ENCODE measurements at regions not wholly inside any gene's neighbourhood (a gene's known extent, or its start where the extent isn't known, plus 50 kb on each side); places are given as distances from the start of the nearest gene placed in this dataset.

GRCh38 chr6:84424956-84425355 is 197.5 kb upstream of the CEP162 start:
- CTCF ChIA-PET (ENCODE audit: low intra/inter-chr PET ratio), result no interaction called here
- BruUV-seq (replicated peaks), result no TSS peak

More at GRCh38 chr6:84424956-84425355, 197.5 kb upstream of the CEP162 start:
- FAIRE-seq (no peak), ATAC-seq (no peak), DNase-seq (ENCODE audit: extremely low read depth in 1 of 4, low spot score in 3 of 4) (no peak)
- Histone ChIP-seq H3K4me3 (no peak overlapping the region), H3K36me3 (ENCODE audit: control insufficient read depth, insufficient read depth, low read length) (no peaks in the 10 kb centered on the region), H2AFZ (ENCODE audit: low read depth, low read length) (no peak overlapping the region), H3K9ac (ENCODE audit: insufficient read depth in 1 of 2, low read depth in 2 of 2, low read length in 2 of 2) (no peak overlapping the region), H3K27me3 (ENCODE audit: control insufficient read depth in 2 of 2, insufficient read depth in 2 of 2, low read length in 2 of 2) (no peaks in the 10 kb centered on the region), H3K4me2 (ENCODE audit: insufficient read depth, low read length) (no peak overlapping the region), H3K4me1 (replicated peaks in 1 of 2; ENCODE audit: control insufficient read depth in 2 of 2, insufficient read depth in 2 of 2, low read length in 2 of 2) (no peaks in the 10 kb centered on the region), H3K9me3 (replicated peaks; ENCODE audit: control insufficient read depth, insufficient read depth, low read depth, low read length) (no peaks in the 10 kb centered on the region), H3K27ac (ENCODE audit: extremely low read depth, low read depth, low read length) (no peak overlapping the region), H3K9me1 (ENCODE audit: control insufficient read depth, insufficient read depth, low read length) (no peaks in the 10 kb centered on the region), H4K20me1 (replicated peaks; ENCODE audit: control insufficient read depth, insufficient read depth, low read length) (no peaks in the 10 kb centered on the region), H3K79me2 (ENCODE audit: control insufficient read depth, insufficient read depth, low read length) (no peaks in the 10 kb centered on the region)
- TF ChIP-seq, protein P1, sequence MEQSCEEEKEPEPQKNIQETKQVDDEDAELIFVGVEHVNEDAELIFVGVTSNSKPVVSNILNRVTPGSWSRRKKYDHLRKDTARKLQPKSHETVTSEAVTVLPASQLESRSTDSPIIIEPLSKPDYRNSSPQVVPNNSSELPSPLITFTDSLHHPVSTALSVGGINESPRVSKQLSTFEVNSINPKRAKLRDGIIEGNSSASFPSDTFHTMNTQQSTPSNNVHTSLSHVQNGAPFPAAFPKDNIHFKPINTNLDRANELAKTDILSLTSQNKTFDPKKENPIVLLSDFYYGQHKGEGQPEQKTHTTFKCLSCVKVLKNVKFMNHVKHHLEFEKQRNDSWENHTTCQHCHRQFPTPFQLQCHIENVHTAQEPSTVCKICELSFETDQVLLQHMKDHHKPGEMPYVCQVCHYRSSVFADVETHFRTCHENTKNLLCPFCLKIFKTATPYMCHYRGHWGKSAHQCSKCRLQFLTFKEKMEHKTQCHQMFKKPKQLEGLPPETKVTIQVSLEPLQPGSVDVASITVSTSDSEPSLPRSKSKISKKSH (CRISPR knock-in tag; IDR thresholded peaks at IDR 0.05), result no peak
- no peak for TF ChIP-seq CBFA2T3 (IDR thresholded peaks at IDR 0.05)
- no peak for TF ChIP-seq ZNF239 (CRISPR knock-in tag; IDR thresholded peaks at IDR 0.05)
- TF ChIP-seq ZNF384 (IDR thresholded peaks at IDR 0.05; ENCODE audit: low read depth, low read length), result no peak
- TF ChIP-seq ZNF280A (IDR thresholded peaks at IDR 0.05; ENCODE audit: low read depth, partially characterized antibody), result no peak
- no peak for TF ChIP-seq E2F4 (CRISPR knock-in tag; IDR thresholded peaks at IDR 0.05; ENCODE audit: low read depth)
- TF ChIP-seq ZNF224 (CRISPR knock-in tag; IDR thresholded peaks at IDR 0.05), result no peak
- TF ChIP-seq, protein P2, sequence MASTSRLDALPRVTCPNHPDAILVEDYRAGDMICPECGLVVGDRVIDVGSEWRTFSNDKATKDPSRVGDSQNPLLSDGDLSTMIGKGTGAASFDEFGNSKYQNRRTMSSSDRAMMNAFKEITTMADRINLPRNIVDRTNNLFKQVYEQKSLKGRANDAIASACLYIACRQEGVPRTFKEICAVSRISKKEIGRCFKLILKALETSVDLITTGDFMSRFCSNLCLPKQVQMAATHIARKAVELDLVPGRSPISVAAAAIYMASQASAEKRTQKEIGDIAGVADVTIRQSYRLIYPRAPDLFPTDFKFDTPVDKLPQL (IDR thresholded peaks at IDR 0.05; ENCODE audit: extremely low read depth, insufficient read length), result no peak
- no peak for TF ChIP-seq ZNF444 (CRISPR knock-in tag; IDR thresholded peaks at IDR 0.05)
- TF ChIP-seq ZNF785 (CRISPR knock-in tag; IDR thresholded peaks at IDR 0.05), result no peak
- no peak for TF ChIP-seq MECOM (CRISPR knock-in tag; IDR thresholded peaks at IDR 0.05)
- no peak for TF ChIP-seq KDM1A (IDR thresholded peaks at IDR 0.05)
- TF ChIP-seq, protein P3, sequence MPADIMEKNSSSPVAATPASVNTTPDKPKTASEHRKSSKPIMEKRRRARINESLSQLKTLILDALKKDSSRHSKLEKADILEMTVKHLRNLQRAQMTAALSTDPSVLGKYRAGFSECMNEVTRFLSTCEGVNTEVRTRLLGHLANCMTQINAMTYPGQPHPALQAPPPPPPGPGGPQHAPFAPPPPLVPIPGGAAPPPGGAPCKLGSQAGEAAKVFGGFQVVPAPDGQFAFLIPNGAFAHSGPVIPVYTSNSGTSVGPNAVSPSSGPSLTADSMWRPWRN (IDR thresholded peaks at IDR 0.05; ENCODE audit: low read depth), result no peak
- no peak for TF ChIP-seq ATF1 (CRISPR knock-in tag; IDR thresholded peaks at IDR 0.05)
- no peak for TF ChIP-seq ATF1 (tag; IDR thresholded peaks at IDR 0.05)
- TF ChIP-seq ZNF395 (CRISPR knock-in tag; IDR thresholded peaks at IDR 0.05), result no peak
- no peak for TF ChIP-seq NFRKB (IDR thresholded peaks at IDR 0.05; ENCODE audit: low read depth)
- no peak for TF ChIP-seq HNRNPLL (IDR thresholded peaks at IDR 0.05; ENCODE audit: low read depth, low read length, poor library complexity, severe bottlenecking)
- 0% methylated on average over 4 of the region's 4 CpGs for WGBS (ENCODE audit: insufficient coverage, low coverage, missing lambda C conversion rate)
- intact Hi-C loops (cut with micrococcal nuclease) (loop anchor here (5.0 kb wide), 4 partner anchors 142 to 897 kb away; no protein-coding TSS in a partner anchor), in situ Hi-C loops (cut with MboI) (loop anchor here (25.0 kb wide), 1 partner anchor 887 kb away; no protein-coding TSS in a partner anchor)
- POLR2A ChIA-PET, result interaction anchor here (0.6 kb wide), 1 partner anchor 686 kb away, joined by 3 read pairs; no protein-coding TSS in a partner anchor

Measured in K562 (cell line).